H9 (cell line): ENCODE measurements at regions not wholly inside any gene's neighbourhood (a gene's known extent, or its start where the extent isn't known, plus 50 kb on each side); places are given as distances from the start of the nearest gene placed in this dataset.

Experiments
- DNase-seq: peaks from one replicate; pipeline ENCODE4 v3.0.0-alpha.2; 2017
- H2AFZ ChIP-seq: one replicate; pipeline ENCODE4 v1.6.1; 2013; ENCODE audit warnings: mild to moderate bottlenecking, low read length, control low read depth, moderate library complexity
- H2AK5ac ChIP-seq: 2 replicates; pipeline ENCODE4 v1.6.1; 2013; ENCODE audit warnings: low read length, control low read depth, mixed read lengths; ENCODE audit not compliant: insufficient read length
- H2BK120ac ChIP-seq: one replicate; pipeline ENCODE4 v1.6.1; 2013; ENCODE audit warnings: low read depth, mild to moderate bottlenecking, low read length, control low read depth, inconsistent platforms; ENCODE audit not compliant: poor library complexity, severe bottlenecking
- H2BK12ac ChIP-seq: 2 replicates; pipeline ENCODE4 v1.6.1; 2013; ENCODE audit warnings: low read length, control low read depth, mixed read lengths, low read depth; ENCODE audit not compliant: insufficient read length
- H2BK15ac ChIP-seq: 2 replicates; pipeline ENCODE4 v1.6.1; 2013; ENCODE audit warnings: low read depth, low read length, control low read depth
- H2BK20ac ChIP-seq: one replicate; pipeline ENCODE4 v1.6.1; 2013; ENCODE audit warnings: low read depth, mild to moderate bottlenecking, low read length, control low read depth, inconsistent platforms; ENCODE audit not compliant: poor library complexity, severe bottlenecking
- H2BK5ac ChIP-seq: 2 replicates; pipeline ENCODE4 v1.6.1; 2013; ENCODE audit warnings: low read length, control low read depth, mixed read lengths; ENCODE audit not compliant: insufficient read length
- H3K14ac ChIP-seq: 2 replicates; pipeline ENCODE4 v1.6.1; 2013; ENCODE audit warnings: low read length, control low read depth; ENCODE audit not compliant: insufficient read depth
- H3K18ac ChIP-seq: 2 replicates; pipeline ENCODE4 v1.6.1; 2013; ENCODE audit warnings: low read depth, mild to moderate bottlenecking, mixed read lengths, low read length, control low read depth; ENCODE audit not compliant: insufficient read length
- H3K23ac ChIP-seq: 2 replicates; pipeline ENCODE4 v1.6.1; 2013; ENCODE audit warnings: low read length, control low read depth, mixed read lengths, low read depth; ENCODE audit not compliant: insufficient read length
- H3K23me2 ChIP-seq: 2 replicates; pipeline ENCODE4 v1.6.1; 2013; ENCODE audit warnings: low read depth, mild to moderate bottlenecking, mixed read lengths, low read length, control low read depth; ENCODE audit not compliant: insufficient read length, poor library complexity, severe bottlenecking
- H3K27ac ChIP-seq: 2 replicates; pipeline ENCODE4 v1.5.1; 2013; ENCODE audit warnings: low read length, control low read depth, mixed read lengths, low read depth; ENCODE audit not compliant: insufficient read length
- H3K27me3 ChIP-seq: 2 replicates; pipeline ENCODE4 v1.6.1; 2013; ENCODE audit warnings: low read length, control low read depth, inconsistent platforms; ENCODE audit not compliant: insufficient read depth
- H3K4ac ChIP-seq: 2 replicates; pipeline ENCODE4 v1.6.1; 2013; ENCODE audit warnings: low read depth, mild to moderate bottlenecking, control low read depth, inconsistent platforms, low read length, moderate library complexity
- H3K4me1 ChIP-seq: 2 replicates; pipeline ENCODE4 v1.6.1; 2013; ENCODE audit warnings: low read length, control low read depth, inconsistent platforms; ENCODE audit not compliant: insufficient read depth
- H3K4me2 ChIP-seq: 2 replicates; pipeline ENCODE4 v1.6.1; 2013; ENCODE audit warnings: low read length, control low read depth, mixed read lengths; ENCODE audit not compliant: insufficient read length, insufficient read depth
- H3K56ac ChIP-seq: 2 replicates; pipeline ENCODE4 v1.6.1; 2013; ENCODE audit warnings: low read depth, mild to moderate bottlenecking, mixed read lengths, low read length, control low read depth; ENCODE audit not compliant: insufficient read length
- H3K79me1 ChIP-seq: 2 replicates; pipeline ENCODE4 v1.6.1; 2013; ENCODE audit warnings: low read depth, mild to moderate bottlenecking, moderate library complexity, low read length, control low read depth, inconsistent platforms; ENCODE audit not compliant: insufficient read depth, poor library complexity, severe bottlenecking
- H3K79me2 ChIP-seq: 2 replicates; pipeline ENCODE4 v1.6.1; 2013; ENCODE audit warnings: low read length, control low read depth, inconsistent platforms; ENCODE audit not compliant: insufficient read depth
- H3K9ac ChIP-seq: 2 replicates; pipeline ENCODE4 v1.6.1; 2013; ENCODE audit warnings: low read length, control low read depth, mixed read lengths; ENCODE audit not compliant: insufficient read length; ENCODE audit errors: extremely low read depth
- H3K9me3 ChIP-seq: one replicate; pipeline ENCODE4 v1.6.1; 2013; ENCODE audit warnings: low read depth, low read length, inconsistent platforms; ENCODE audit not compliant: control insufficient read depth
- H3T11ph ChIP-seq: one replicate; pipeline ENCODE4 v1.6.1; 2013; ENCODE audit warnings: mild to moderate bottlenecking, low read length, control low read depth, inconsistent platforms
- H4K20me1 ChIP-seq: one replicate; pipeline ENCODE4 v1.6.1; 2013; ENCODE audit not compliant: control insufficient read depth, insufficient read length, insufficient read depth
- H4K5ac ChIP-seq: 2 replicates; pipeline ENCODE4 v1.6.1; 2013; ENCODE audit warnings: low read depth, mild to moderate bottlenecking, mixed read lengths, low read length, control low read depth; ENCODE audit not compliant: insufficient read length
- H4K8ac ChIP-seq: replicated peaks from 2 replicates; pipeline ENCODE4 v1.6.1; 2013; ENCODE audit warnings: low read length, control low read depth, mixed read lengths, low read depth; ENCODE audit not compliant: insufficient read length
- H4K91ac ChIP-seq: 2 replicates; pipeline ENCODE4 v1.6.1; 2013; ENCODE audit warnings: low read depth, mild to moderate bottlenecking, moderate library complexity, mixed read lengths, low read length, control low read depth; ENCODE audit not compliant: insufficient read length
- H3K27ac Mint-ChIP-seq, 3 experiments: 2 replicates in 2 of 3; 3 replicates in 1 of 3; pipeline ENCODE4 v1.8.0; 2020 to 2021; ENCODE audit warnings: mixed read lengths in 3 of 3, mild to moderate bottlenecking in 1 of 3, moderate library complexity in 1 of 3
- H3K27me3 Mint-ChIP-seq: 2 replicates; pipeline ENCODE4 v1.8.0; 2021; ENCODE audit warnings: low read depth, mild to moderate bottlenecking, moderate library complexity, mixed read lengths
- H3K36me3 Mint-ChIP-seq, 3 experiments: 2 replicates in 2 of 3; 3 replicates in 1 of 3; pipeline ENCODE4 v1.8.0; 2020 to 2021; ENCODE audit warnings: low read depth in 3 of 3, mixed read lengths in 3 of 3; ENCODE audit not compliant: insufficient read depth in 1 of 3
- H3K4me1 Mint-ChIP-seq, 2 experiments: 2 replicates each; pipeline ENCODE4 v1.8.0; 2020; ENCODE audit warnings: mixed read lengths in 2 of 2
- H3K4me3 Mint-ChIP-seq, 2 experiments: 2 replicates in 1 of 2; 3 replicates in 1 of 2; pipeline ENCODE4 v1.8.0; 2020 to 2021; ENCODE audit warnings: mild to moderate bottlenecking in 2 of 2, mixed read lengths in 2 of 2, moderate library complexity in 1 of 2
- H3K9me3 Mint-ChIP-seq, 2 experiments: 2 replicates in 1 of 2; 3 replicates in 1 of 2; pipeline ENCODE4 v1.8.0; 2020; ENCODE audit warnings: mild to moderate bottlenecking in 2 of 2, mixed read lengths in 2 of 2, moderate library complexity in 1 of 2
- WGBS: extraction: QIAGEN DNeasy Blood & Tissue Kit; methylation state at CpG from one replicate; pipeline ENCODE4 v1.1.7; 2013; ENCODE audit warnings: missing lambda C conversion rate, low lambda C conversion rate, mixed read lengths; ENCODE audit not compliant: insufficient read length; ENCODE audit errors: extremely low coverage; 5-methylcytosine and 5-hydroxymethylcytosine counted together
- TF ChIP-seq, protein P1 (sequence below): fragments of 200-600 bp; sonication (generic); conservative IDR thresholded peaks from 3 replicates; pipeline ENCODE4 v1.8.0; 2021; ENCODE audit warnings: antibody characterized with exemption, mild to moderate bottlenecking

DNA sequence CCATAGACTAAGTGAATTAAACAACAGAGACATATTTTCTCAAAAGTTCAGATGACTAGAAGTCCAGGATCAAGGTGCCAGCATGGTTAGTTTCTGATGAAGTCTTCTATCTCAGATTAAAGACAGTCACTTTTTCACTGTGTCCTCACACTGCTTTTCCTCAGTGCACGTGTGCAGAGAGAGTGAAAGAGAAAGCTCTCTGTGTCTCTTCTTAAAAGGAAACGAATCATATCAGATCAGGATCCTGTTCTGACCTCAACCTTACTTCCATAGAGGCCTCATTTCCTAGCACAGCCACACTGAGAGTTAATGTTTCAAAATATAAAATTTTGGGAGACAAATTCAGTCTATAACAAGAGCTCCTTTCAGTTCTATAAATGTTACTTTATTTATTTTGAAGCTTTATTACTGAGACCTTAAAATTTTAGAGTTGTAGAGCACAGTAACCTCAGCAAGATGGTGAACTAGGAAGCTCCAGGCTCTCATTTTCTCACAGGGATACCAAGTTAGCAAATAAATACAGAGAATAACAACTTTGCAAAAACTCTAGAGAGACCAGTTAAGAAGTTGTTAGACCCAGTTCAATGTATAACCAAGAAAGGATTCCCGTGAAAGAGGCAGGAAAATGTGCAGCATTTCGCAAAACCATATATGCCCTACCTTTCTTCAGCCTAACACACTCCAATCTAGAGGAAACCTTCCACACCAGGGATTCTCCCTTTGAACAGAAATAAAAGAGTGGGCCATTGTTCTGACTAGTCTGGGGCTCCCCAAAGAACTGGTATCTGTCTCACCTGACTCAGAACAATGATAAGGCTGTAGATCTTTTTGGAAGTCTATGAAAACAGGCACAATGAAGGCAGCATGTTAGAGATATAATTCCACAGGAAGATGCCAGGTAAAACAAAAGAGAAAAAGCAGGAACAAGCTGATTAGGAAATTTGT lies 372.2 kb downstream of the MRPL39 start:
- no peak overlapping the region for H2BK20ac ChIP-seq
- TF ChIP-seq, protein P1, sequence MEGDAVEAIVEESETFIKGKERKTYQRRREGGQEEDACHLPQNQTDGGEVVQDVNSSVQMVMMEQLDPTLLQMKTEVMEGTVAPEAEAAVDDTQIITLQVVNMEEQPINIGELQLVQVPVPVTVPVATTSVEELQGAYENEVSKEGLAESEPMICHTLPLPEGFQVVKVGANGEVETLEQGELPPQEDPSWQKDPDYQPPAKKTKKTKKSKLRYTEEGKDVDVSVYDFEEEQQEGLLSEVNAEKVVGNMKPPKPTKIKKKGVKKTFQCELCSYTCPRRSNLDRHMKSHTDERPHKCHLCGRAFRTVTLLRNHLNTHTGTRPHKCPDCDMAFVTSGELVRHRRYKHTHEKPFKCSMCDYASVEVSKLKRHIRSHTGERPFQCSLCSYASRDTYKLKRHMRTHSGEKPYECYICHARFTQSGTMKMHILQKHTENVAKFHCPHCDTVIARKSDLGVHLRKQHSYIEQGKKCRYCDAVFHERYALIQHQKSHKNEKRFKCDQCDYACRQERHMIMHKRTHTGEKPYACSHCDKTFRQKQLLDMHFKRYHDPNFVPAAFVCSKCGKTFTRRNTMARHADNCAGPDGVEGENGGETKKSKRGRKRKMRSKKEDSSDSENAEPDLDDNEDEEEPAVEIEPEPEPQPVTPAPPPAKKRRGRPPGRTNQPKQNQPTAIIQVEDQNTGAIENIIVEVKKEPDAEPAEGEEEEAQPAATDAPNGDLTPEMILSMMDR, result no peak
- H4K20me1 ChIP-seq, result no peaks in the 10 kb centered on the region
- H3K18ac ChIP-seq, result no peak overlapping the region
- H3K56ac ChIP-seq, result no peak overlapping the region
- no peak overlapping the region for H4K8ac ChIP-seq
- peaks cover 55 to 63% of the 10 kb centered on the region in 2 experiments for H3K9me3 Mint-ChIP-seq
- no peaks in the 10 kb centered on the region for H3K27me3 Mint-ChIP-seq
- no peak overlapping the region for H3T11ph ChIP-seq
- no peaks in the 10 kb centered on the region for H3K4me1 Mint-ChIP-seq
- no peak overlapping the region for H4K91ac ChIP-seq
- no peak overlapping the region for H2BK12ac ChIP-seq
- no peak overlapping the region for H3K4me3 Mint-ChIP-seq
- no peak overlapping the region for H3K4ac ChIP-seq
- H2BK15ac ChIP-seq, result no peak overlapping the region
- H3K9ac ChIP-seq, result no peak overlapping the region
- no peak overlapping the region for H3K14ac ChIP-seq
- H3K27me3 ChIP-seq, result no peaks in the 10 kb centered on the region
- no peak overlapping the region for H2AK5ac ChIP-seq
- H2BK5ac ChIP-seq, result no peak overlapping the region
- no peaks in the 10 kb centered on the region for H3K79me2 ChIP-seq
- no peaks in the 10 kb centered on the region for H3K4me1 ChIP-seq
- DNase-seq, result no peak
- H3K27ac Mint-ChIP-seq, result no peak overlapping the region
- WGBS, result no CpG with 5 or more reads among the region's 4 CpGs
- no peak overlapping the region for H3K23ac ChIP-seq
- H2BK120ac ChIP-seq, result no peak overlapping the region
- no peaks in the 10 kb centered on the region for H3K79me1 ChIP-seq
- no peak overlapping the region for H4K5ac ChIP-seq
- H3K36me3 Mint-ChIP-seq, result peaks cover 3 to 10% (median 10%) of the 10 kb centered on the region in 3 experiments; a peak in 3 of 7 replicates
- H2AFZ ChIP-seq, result no peak overlapping the region
- H3K27ac ChIP-seq, result no peak overlapping the region
- H3K9me3 ChIP-seq, result no peaks in the 10 kb centered on the region
- H3K4me2 ChIP-seq, result no peak overlapping the region
- no peaks in the 10 kb centered on the region for H3K23me2 ChIP-seq
